Loucy (cell line): ENCODE measurements at regions not wholly inside any gene's neighbourhood (a gene's known extent, or its start where the extent isn't known, plus 50 kb on each side); places are given as distances from the start of the nearest gene placed in this dataset.

Experiments used
- H2AFZ ChIP-seq: fragments of 200-600 bp; sonication (generic); 2 replicates; pipeline ENCODE4 v1.6.0; 2016; ENCODE audit warnings: antibody characterized with exemption, mild to moderate bottlenecking, low read length, moderate library complexity
- H3F3A ChIP-seq: fragments of 200-600 bp; 2 replicates; pipeline ENCODE4 v1.6.0; 2016; ENCODE audit warnings: antibody characterized with exemption, low read depth, mild to moderate bottlenecking
- H3K27me3 ChIP-seq: fragments of 200-600 bp; sonication (generic); 2 replicates; pipeline ENCODE4 v1.6.1; 2014; ENCODE audit warnings: low read length, mild to moderate bottlenecking; ENCODE audit not compliant: insufficient read depth, poor library complexity, severe bottlenecking
- H3K36me3 ChIP-seq: fragments of 200-600 bp; sonication (generic); 2 replicates; pipeline ENCODE4 v1.6.1; 2016; ENCODE audit warnings: low read length; ENCODE audit not compliant: insufficient read depth
- H3K4me1 ChIP-seq: fragments of 200-600 bp; sonication (generic); 2 replicates; pipeline ENCODE4 v1.5.1; 2014; ENCODE audit warnings: low read length, mild to moderate bottlenecking; ENCODE audit not compliant: insufficient read depth, poor library complexity, severe bottlenecking
- H3K4me2 ChIP-seq: fragments of 200-600 bp; sonication (generic); 2 replicates; pipeline ENCODE4 v1.6.0; 2014; ENCODE audit warnings: antibody characterized with exemption, low read length, low read depth, mild to moderate bottlenecking; ENCODE audit not compliant: poor library complexity, severe bottlenecking
- H3K4me3 ChIP-seq: fragments of 200-600 bp; sonication (generic); 2 replicates; pipeline ENCODE4 v1.5.1; 2014; ENCODE audit warnings: low read length, mild to moderate bottlenecking, mixed read lengths; ENCODE audit not compliant: poor library complexity, severe bottlenecking
- H3K79me2 ChIP-seq: fragments of 200-600 bp; sonication (generic); 2 replicates; pipeline ENCODE4 v1.6.1; 2014; ENCODE audit warnings: low read length; ENCODE audit not compliant: insufficient read depth
- H3K9ac ChIP-seq: fragments of 200-600 bp; sonication (generic); 2 replicates; pipeline ENCODE4 v1.6.0; 2014; ENCODE audit warnings: mild to moderate bottlenecking, low read depth, low read length, moderate library complexity; ENCODE audit not compliant: poor library complexity, severe bottlenecking
- H3K9me2 ChIP-seq: fragments of 200-600 bp; sonication (generic); replicated peaks from 2 replicates; pipeline ENCODE4 v1.6.1; 2016; ENCODE audit warnings: low read depth, low read length, mixed read lengths
- H3K9me3 ChIP-seq: fragments of 200-600 bp; sonication (generic); 2 replicates; pipeline ENCODE4 v1.6.1; 2014; ENCODE audit warnings: mild to moderate bottlenecking, antibody characterized with exemption, low read length, low read depth; ENCODE audit not compliant: insufficient read depth
- H4K20me1 ChIP-seq: fragments of 200-600 bp; sonication (generic); 2 replicates; pipeline ENCODE4 v1.6.0; 2014; ENCODE audit warnings: antibody characterized with exemption, low read length, mild to moderate bottlenecking; ENCODE audit not compliant: insufficient read depth, poor library complexity, severe bottlenecking
- EZH2phosphoT487 ChIP-seq: fragments of 200-600 bp; IDR thresholded peaks from 2 replicates; pipeline ENCODE4 v1.6.1; 2018; ENCODE audit warnings: antibody characterized with exemption, mild to moderate bottlenecking, moderate library complexity, borderline replicate concordance
- TF ChIP-seq, protein P1 (sequence below): fragments of 200-600 bp; sonication (generic); conservative IDR thresholded peaks from 2 replicates; pipeline ENCODE4 v1.5.1; 2014; ENCODE audit warnings: mild to moderate bottlenecking, antibody characterized with exemption, low read length

DNA sequence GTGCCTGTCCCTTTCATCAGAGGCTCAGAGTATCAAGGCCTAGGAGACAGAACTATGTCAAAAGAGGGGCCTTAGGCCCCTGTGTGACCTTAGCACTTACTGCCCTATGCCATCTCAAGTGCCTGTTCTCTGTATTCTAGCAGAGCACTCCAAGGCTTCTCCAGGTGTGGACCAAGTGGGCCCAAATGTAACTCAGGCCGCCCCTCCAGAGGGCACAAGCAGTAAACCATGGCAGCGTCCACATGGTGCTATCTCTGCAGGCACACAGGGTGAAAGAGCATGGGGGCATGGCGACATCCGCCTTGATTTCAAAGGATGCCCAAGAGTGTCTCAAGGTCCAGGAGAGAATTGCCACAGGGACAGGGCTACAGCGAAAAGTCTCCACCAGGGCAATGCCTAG, 628.7 kb downstream of the RPS29 start:
- Histone ChIP-seq H3K79me2 (no peaks in the 10 kb centered on the region), H4K20me1 (no peaks in the 10 kb centered on the region), H3K9ac (no peak overlapping the region), H3K9me3 (no peaks in the 10 kb centered on the region), H3F3A (no peaks in the 10 kb centered on the region), H3K36me3 (no peaks in the 10 kb centered on the region), H3K27me3 (no peaks in the 10 kb centered on the region), H3K4me3 (no peak overlapping the region), H3K4me2 (no peak overlapping the region), H3K9me2 (no peaks in the 10 kb centered on the region), H3K4me1 (peaks cover 10% of the 10 kb centered on the region), H2AFZ (no peak overlapping the region)
- no peak for TF ChIP-seq EZH2phosphoT487
- TF ChIP-seq, protein P1, sequence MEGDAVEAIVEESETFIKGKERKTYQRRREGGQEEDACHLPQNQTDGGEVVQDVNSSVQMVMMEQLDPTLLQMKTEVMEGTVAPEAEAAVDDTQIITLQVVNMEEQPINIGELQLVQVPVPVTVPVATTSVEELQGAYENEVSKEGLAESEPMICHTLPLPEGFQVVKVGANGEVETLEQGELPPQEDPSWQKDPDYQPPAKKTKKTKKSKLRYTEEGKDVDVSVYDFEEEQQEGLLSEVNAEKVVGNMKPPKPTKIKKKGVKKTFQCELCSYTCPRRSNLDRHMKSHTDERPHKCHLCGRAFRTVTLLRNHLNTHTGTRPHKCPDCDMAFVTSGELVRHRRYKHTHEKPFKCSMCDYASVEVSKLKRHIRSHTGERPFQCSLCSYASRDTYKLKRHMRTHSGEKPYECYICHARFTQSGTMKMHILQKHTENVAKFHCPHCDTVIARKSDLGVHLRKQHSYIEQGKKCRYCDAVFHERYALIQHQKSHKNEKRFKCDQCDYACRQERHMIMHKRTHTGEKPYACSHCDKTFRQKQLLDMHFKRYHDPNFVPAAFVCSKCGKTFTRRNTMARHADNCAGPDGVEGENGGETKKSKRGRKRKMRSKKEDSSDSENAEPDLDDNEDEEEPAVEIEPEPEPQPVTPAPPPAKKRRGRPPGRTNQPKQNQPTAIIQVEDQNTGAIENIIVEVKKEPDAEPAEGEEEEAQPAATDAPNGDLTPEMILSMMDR, result no peak

DNA sequence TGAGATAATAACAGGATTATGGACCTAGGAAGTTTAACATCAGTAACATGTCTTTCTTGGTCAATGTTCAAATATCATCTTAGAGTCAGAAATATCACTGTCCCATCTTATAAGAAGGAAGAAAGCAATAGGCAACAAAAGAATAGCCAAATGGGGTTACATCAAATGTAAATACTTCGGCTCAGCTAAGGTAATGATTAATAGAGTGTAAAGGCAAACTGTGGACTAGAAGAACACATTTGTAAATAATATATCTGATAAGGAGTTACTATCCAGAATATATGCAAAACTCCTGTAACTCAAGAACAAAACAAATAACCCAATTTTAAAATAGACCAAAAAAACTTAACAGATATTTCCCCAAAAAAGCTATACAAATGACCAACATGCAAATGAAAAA, 630.3 kb downstream of the RPS29 start:
- Histone ChIP-seq H3K9me3 (no peaks in the 10 kb centered on the region), H3K4me1 (peaks cover 10% of the 10 kb centered on the region), H4K20me1 (no peaks in the 10 kb centered on the region), H3K9ac (no peak overlapping the region), H3F3A (no peaks in the 10 kb centered on the region), H3K4me3 (no peak overlapping the region), H3K36me3 (no peaks in the 10 kb centered on the region), H3K9me2 (no peaks in the 10 kb centered on the region), H3K79me2 (no peaks in the 10 kb centered on the region), H2AFZ (no peak overlapping the region), H3K27me3 (no peaks in the 10 kb centered on the region), H3K4me2 (no peak overlapping the region)
- no peak for TF ChIP-seq EZH2phosphoT487
- TF ChIP-seq, protein P1, result no peak

GRCh38 chr14:48954446-48954845, 631.7 kb downstream of the RPS29 start:
- Histone ChIP-seq H3K79me2 (no peaks in the 10 kb centered on the region), H3K36me3 (no peaks in the 10 kb centered on the region), H3K9me3 (no peaks in the 10 kb centered on the region), H3F3A (no peaks in the 10 kb centered on the region), H3K9ac (no peak overlapping the region), H3K9me2 (no peaks in the 10 kb centered on the region), H3K4me3 (no peak overlapping the region), H2AFZ (no peak overlapping the region), H3K4me1 (peaks cover 10% of the 10 kb centered on the region), H4K20me1 (no peaks in the 10 kb centered on the region), H3K4me2 (no peak overlapping the region), H3K27me3 (no peaks in the 10 kb centered on the region)
- TF ChIP-seq EZH2phosphoT487, result no peak
- TF ChIP-seq, protein P1, result no peak
